Lung (tissue), 11 donors: ENCODE measurements at regions not wholly inside any gene's neighbourhood (a gene's known extent, or its start where the extent isn't known, plus 50 kb on each side); places are given as distances from the start of the nearest gene placed in this dataset.

Experiments used
- ATAC-seq: fragments of 200-7000 bp; cut with Tn5 transposase; one replicate; pipeline ENCODE4 v1.9.1; 2020; ENCODE audit warnings: moderate number of reproducible peaks; ENCODE audit not compliant: insufficient read depth, low FRiP score
- DNase-seq, 3 donors: peaks; one replicate each; pipeline ENCODE4 v3.0.0-alpha.2; 2013 to 2017
- H3K27ac ChIP-seq, 2 donors: one replicate each; pipeline ENCODE4 v1.5.1; 2013; ENCODE audit warnings: mild to moderate bottlenecking in 2 of 2, moderate library complexity in 2 of 2, control low read depth in 1 of 2, inconsistent platforms in 1 of 2, low read depth in 1 of 2, low read length in 1 of 2
- H3K27me3 ChIP-seq, 3 donors: one replicate each; pipeline ENCODE4 v1.5.1; 2013; ENCODE audit warnings: low read length in 2 of 3; ENCODE audit not compliant: control insufficient read depth in 3 of 3, insufficient read depth in 3 of 3
- H3K36me3 ChIP-seq, 4 donors: one replicate each; pipeline ENCODE4 v1.5.1; 2013; ENCODE audit warnings: low read length in 4 of 4, mild to moderate bottlenecking in 1 of 4, moderate library complexity in 1 of 4; ENCODE audit not compliant: control insufficient read depth in 4 of 4, insufficient read depth in 4 of 4
- H3K4me1 ChIP-seq, 5 donors: one replicate each; pipeline ENCODE4 v1.5.1; 2013; ENCODE audit warnings: low read length in 5 of 5, mild to moderate bottlenecking in 2 of 5, moderate library complexity in 1 of 5; ENCODE audit not compliant: control insufficient read depth in 5 of 5, insufficient read depth in 5 of 5
- H3K4me3 ChIP-seq: one replicate; pipeline ENCODE4 v1.5.1; 2013; ENCODE audit warnings: mild to moderate bottlenecking, control low read depth, moderate library complexity
- H3K9ac ChIP-seq, 2 donors: one replicate each; pipeline ENCODE4 v1.5.1; 2013; ENCODE audit warnings: low read length in 2 of 2, control low read depth in 1 of 2; ENCODE audit not compliant: insufficient read depth in 1 of 2
- H3K9me3 ChIP-seq, 4 donors: one replicate each; pipeline ENCODE4 v1.5.1; 2013; ENCODE audit warnings: low read length in 3 of 4, mild to moderate bottlenecking in 1 of 4, moderate library complexity in 1 of 4; ENCODE audit not compliant: control insufficient read depth in 4 of 4, insufficient read depth in 3 of 4
- WGBS, 2 donors: extraction: QIAGEN DNeasy Blood & Tissue Kit; methylation state at CpG; one replicate each; pipeline ENCODE4 v1.1.7; 2013; 5-methylcytosine and 5-hydroxymethylcytosine counted together
- TF ChIP-seq, protein P1 (sequence below): IDR thresholded peaks from 2 replicates; pipeline ENCODE4 v1.5.1; 2012; ENCODE audit warnings: mild to moderate bottlenecking; ENCODE audit errors: control extremely low read depth, extremely low read depth
- donor health status: control.
- donor health status: control.
- donor health status: Bipolar disorder and iron deficiency.
- donor health status: healthy.
- donor health status: DM: yes; HTN: yes; CAD: no.

DNA sequence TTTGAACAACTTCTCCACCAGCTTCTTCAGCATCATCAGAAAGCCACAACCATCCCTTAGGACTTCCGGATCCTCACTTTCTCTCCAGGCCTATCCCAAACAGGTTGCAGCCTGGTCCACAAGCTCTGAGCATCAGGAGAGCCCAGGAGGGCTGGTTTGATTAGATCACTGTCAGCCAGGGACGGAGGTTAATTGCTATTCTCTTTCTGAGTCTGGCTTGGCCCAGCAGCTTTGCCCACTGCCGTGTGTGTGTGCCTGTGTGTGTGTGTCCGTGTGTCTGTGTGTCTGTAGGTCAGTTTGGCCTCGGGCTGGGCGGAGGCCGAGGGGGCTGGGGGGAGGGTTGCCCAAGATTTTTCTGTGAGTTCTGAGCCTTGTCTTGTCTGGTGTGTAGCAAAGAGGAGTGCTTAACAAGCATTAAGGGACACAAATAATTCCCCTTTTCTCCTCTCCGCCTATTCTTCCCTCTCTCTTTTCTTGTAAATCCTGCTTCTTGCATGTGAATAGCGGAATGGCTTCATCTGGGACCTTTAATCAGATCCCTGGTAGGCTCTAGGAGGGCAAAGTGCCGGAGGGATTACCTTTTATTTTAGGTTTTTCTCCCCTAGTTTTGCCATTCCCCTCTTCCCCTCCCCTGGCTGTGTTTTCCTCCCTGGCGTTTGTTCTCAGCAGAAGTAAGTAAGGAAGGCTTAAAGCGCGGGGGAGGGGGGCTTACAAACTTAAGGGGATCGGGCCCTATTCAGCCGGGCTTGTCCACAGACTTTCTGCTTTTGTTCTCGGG, 138.2 kb upstream of the LHX5 start:
- TF ChIP-seq, protein P1, sequence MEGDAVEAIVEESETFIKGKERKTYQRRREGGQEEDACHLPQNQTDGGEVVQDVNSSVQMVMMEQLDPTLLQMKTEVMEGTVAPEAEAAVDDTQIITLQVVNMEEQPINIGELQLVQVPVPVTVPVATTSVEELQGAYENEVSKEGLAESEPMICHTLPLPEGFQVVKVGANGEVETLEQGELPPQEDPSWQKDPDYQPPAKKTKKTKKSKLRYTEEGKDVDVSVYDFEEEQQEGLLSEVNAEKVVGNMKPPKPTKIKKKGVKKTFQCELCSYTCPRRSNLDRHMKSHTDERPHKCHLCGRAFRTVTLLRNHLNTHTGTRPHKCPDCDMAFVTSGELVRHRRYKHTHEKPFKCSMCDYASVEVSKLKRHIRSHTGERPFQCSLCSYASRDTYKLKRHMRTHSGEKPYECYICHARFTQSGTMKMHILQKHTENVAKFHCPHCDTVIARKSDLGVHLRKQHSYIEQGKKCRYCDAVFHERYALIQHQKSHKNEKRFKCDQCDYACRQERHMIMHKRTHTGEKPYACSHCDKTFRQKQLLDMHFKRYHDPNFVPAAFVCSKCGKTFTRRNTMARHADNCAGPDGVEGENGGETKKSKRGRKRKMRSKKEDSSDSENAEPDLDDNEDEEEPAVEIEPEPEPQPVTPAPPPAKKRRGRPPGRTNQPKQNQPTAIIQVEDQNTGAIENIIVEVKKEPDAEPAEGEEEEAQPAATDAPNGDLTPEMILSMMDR, result no peak
- Histone ChIP-seq H3K4me3 (no peak overlapping the region), H3K27ac (no peak overlapping the region), H3K9me3 (peaks cover 0 to 17% (median 0%) of the 10 kb centered on the region in 4 donors), H3K27me3 (peaks cover 5 to 58% (median 34%) of the 10 kb centered on the region in 3 donors), H3K36me3 (no peaks in the 10 kb centered on the region), H3K4me1 (no peaks in the 10 kb centered on the region), H3K9ac (no peak overlapping the region)
- DNase-seq, result no peak
- WGBS, 2 donors, result 11% methylated on average over 16 of the region's 16 CpGs
- ATAC-seq, result no peak

DNA sequence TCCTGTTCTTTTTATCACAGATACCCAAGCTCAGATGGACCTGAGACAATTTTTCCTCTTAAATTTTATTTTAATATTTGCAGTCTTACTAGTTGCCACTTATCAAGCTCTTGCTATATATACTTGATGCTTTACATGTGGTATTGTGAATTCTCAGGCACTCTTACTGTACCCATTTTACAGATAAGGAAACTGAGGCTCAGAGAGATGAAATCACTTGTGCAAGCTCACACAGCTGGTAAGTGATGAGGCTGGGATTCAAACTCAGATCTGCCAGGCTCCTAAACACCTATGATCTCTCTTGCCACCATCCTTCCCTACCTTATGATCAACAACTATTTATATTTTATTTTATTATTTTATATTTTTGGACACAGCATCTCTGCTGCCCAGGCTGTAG, 133.0 kb upstream of the LHX5 start:
- TF ChIP-seq, protein P1, result no peak
- Histone ChIP-seq H3K4me1 (no peaks in the 10 kb centered on the region), H3K27me3 (peaks cover 0 to 14% (median 4%) of the 10 kb centered on the region in 3 donors), H3K4me3 (no peak overlapping the region), H3K9ac (no peak overlapping the region), H3K9me3 (peaks cover 0 to 7% (median 0%) of the 10 kb centered on the region in 4 donors), H3K36me3 (no peaks in the 10 kb centered on the region), H3K27ac (no peak overlapping the region)
- ATAC-seq (no peak), DNase-seq (no peak)

DNA sequence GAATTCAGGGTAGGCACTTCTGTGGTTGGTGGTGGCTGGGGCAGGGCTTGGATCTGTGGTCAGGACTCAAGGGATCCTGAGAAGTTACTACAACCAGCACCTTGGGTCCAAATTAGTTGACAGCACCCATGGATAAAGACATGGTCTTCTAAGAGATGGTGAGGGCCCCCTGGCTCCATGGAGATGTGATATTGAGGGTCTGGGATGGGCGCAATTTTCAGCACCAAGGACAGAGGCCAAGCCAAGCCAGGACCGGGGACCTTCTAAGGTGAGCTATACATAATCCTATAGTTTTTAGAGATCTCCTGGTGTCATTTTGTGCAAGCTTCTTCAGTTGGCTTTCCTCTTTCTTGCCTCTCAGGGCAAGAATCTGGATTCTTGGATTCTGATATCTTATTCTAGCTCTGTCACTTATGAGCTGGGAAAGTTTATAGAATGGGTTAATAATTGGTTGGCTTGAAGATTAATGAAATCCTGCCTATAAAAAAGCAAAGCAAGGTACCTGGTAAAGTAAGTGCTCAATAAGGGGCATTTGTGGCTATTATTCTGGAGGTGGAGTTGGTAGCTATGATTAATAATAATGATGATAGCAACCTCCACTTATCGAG, 130.1 kb upstream of the LHX5 start:
- H3K9ac ChIP-seq, result no peak overlapping the region
- no peaks in the 10 kb centered on the region for H3K36me3 ChIP-seq
- peak in 2 of 3 donors; percentile 4 to 14 for DNase-seq
- no peaks in the 10 kb centered on the region for H3K4me1 ChIP-seq
- WGBS, 2 donors, result 45 to 49% methylated on average over 3 of the region's 3 CpGs
- TF ChIP-seq, protein P1, result no peak
- no peak overlapping the region for H3K27ac ChIP-seq
- ATAC-seq, result no peak
- H3K27me3 ChIP-seq, result peaks cover 0 to 10% (median 0%) of the 10 kb centered on the region in 3 donors
- no peaks in the 10 kb centered on the region for H3K9me3 ChIP-seq
- no peak overlapping the region for H3K4me3 ChIP-seq
